ENCODE measurements at regions not wholly inside any gene's neighbourhood (a gene's known extent, or its start where the extent isn't known, plus 50 kb on each side); places are given as distances from the start of the nearest gene placed in this dataset.
"Not testable (repeated sequence)": the region's sequence is repeated elsewhere in the genome, so short reads cannot be mapped to it uniquely, and the experiment has no call there.

GRCh38 chr6:82419132-82419581, 55.5 kb downstream of the TPBG start:
- Mint-ChIP-seq H3K36me3 (ENCODE audit: low read depth) (no peaks in the 10 kb centered on the region), H3K4me1 (ENCODE audit: low read depth) (no peaks in the 10 kb centered on the region), H3K4me3 (no peak overlapping the region), H3K27ac (no peak overlapping the region), H3K27me3 (ENCODE audit: low read depth) (no peaks in the 10 kb centered on the region), H3K9me3 (no peaks in the 10 kb centered on the region)
- DNase-seq (ENCODE audit: low spot score): no peak

GRCh38 chr6:82419859-82420258, 56.2 kb downstream of the TPBG start:
- no peak for DNase-seq (ENCODE audit: low spot score)
- no peak overlapping the region for H3K4me3 Mint-ChIP-seq
- no peaks in the 10 kb centered on the region for H3K9me3 Mint-ChIP-seq
- H3K36me3 Mint-ChIP-seq (ENCODE audit: low read depth): no peaks in the 10 kb centered on the region
- no peak overlapping the region for H3K27ac Mint-ChIP-seq
- H3K4me1 Mint-ChIP-seq (ENCODE audit: low read depth): no peaks in the 10 kb centered on the region
- H3K27me3 Mint-ChIP-seq (ENCODE audit: low read depth): no peaks in the 10 kb centered on the region

- no peaks in the 10 kb centered on the region for H3K36me3 Mint-ChIP-seq (ENCODE audit: low read depth)
- H3K27me3 Mint-ChIP-seq (ENCODE audit: low read depth): no peaks in the 10 kb centered on the region
- no peak overlapping the region for H3K27ac Mint-ChIP-seq
- no peak overlapping the region for H3K4me3 Mint-ChIP-seq
- no peaks in the 10 kb centered on the region for H3K4me1 Mint-ChIP-seq (ENCODE audit: low read depth)
- no peak for DNase-seq (ENCODE audit: low spot score)
- H3K9me3 Mint-ChIP-seq: no peaks in the 10 kb centered on the region
Measured at GRCh38 chr6:82430611-82431010, 67.0 kb downstream of the TPBG start.

GRCh38 chr6:82436740-82437139, 73.1 kb downstream of the TPBG start:
- no peak overlapping the region for H3K27ac Mint-ChIP-seq
- no peaks in the 10 kb centered on the region for H3K4me1 Mint-ChIP-seq (ENCODE audit: low read depth)
- H3K27me3 Mint-ChIP-seq (ENCODE audit: low read depth): no peaks in the 10 kb centered on the region
- no peak overlapping the region for H3K4me3 Mint-ChIP-seq
- H3K9me3 Mint-ChIP-seq: no peaks in the 10 kb centered on the region
- no peak for DNase-seq (ENCODE audit: low spot score)
- no peaks in the 10 kb centered on the region for H3K36me3 Mint-ChIP-seq (ENCODE audit: low read depth)

GRCh38 chr6:82437701-82438100, 74.1 kb downstream of the TPBG start:
- no peaks in the 10 kb centered on the region for H3K36me3 Mint-ChIP-seq (ENCODE audit: low read depth)
- DNase-seq (ENCODE audit: low spot score): no peak
- no peak overlapping the region for H3K4me3 Mint-ChIP-seq

GRCh38 chr6:82441047-82441855, 77.6 kb downstream of the TPBG start:
- DNase-seq (ENCODE audit: low spot score): no peak
- no peaks in the 10 kb centered on the region for H3K36me3 Mint-ChIP-seq (ENCODE audit: low read depth)

More at GRCh38 chr6:82437701-82438100, 74.1 kb downstream of the TPBG start:
- Mint-ChIP-seq H3K27ac (no peak overlapping the region), H3K27me3 (ENCODE audit: low read depth) (no peaks in the 10 kb centered on the region), H3K9me3 (no peaks in the 10 kb centered on the region), H3K4me1 (ENCODE audit: low read depth) (no peaks in the 10 kb centered on the region)

GRCh38 chr6:82442061-82442719, 78.6 kb downstream of the TPBG start:
- H3K9me3 Mint-ChIP-seq: no peaks in the 10 kb centered on the region
- no peak overlapping the region for H3K4me3 Mint-ChIP-seq
- DNase-seq (ENCODE audit: low spot score): no peak
- no peak overlapping the region for H3K27ac Mint-ChIP-seq
- no peaks in the 10 kb centered on the region for H3K4me1 Mint-ChIP-seq (ENCODE audit: low read depth)
- no peaks in the 10 kb centered on the region for H3K27me3 Mint-ChIP-seq (ENCODE audit: low read depth)
- H3K36me3 Mint-ChIP-seq (ENCODE audit: low read depth): no peaks in the 10 kb centered on the region

More at GRCh38 chr6:82441047-82441855, 77.6 kb downstream of the TPBG start:
- Mint-ChIP-seq H3K4me3 (no peak overlapping the region), H3K27me3 (ENCODE audit: low read depth) (no peaks in the 10 kb centered on the region), H3K4me1 (ENCODE audit: low read depth) (no peaks in the 10 kb centered on the region), H3K27ac (no peak overlapping the region), H3K9me3 (no peaks in the 10 kb centered on the region)

- Mint-ChIP-seq H3K9me3 (peaks cover 17% of the 10 kb centered on the region), H3K36me3 (ENCODE audit: low read depth) (no peaks in the 10 kb centered on the region)
- no peak for DNase-seq (ENCODE audit: low spot score)
Measured at GRCh38 chr6:82458147-82458546, 94.5 kb downstream of the TPBG start.

GRCh38 chr6:82458705-82459104, 95.1 kb downstream of the TPBG start:
- H3K27ac Mint-ChIP-seq: no peak overlapping the region
- no peak overlapping the region for H3K4me3 Mint-ChIP-seq
- peaks cover 17% of the 10 kb centered on the region for H3K9me3 Mint-ChIP-seq
- H3K4me1 Mint-ChIP-seq (ENCODE audit: low read depth): no peaks in the 10 kb centered on the region
- H3K36me3 Mint-ChIP-seq (ENCODE audit: low read depth): no peaks in the 10 kb centered on the region
- H3K27me3 Mint-ChIP-seq (ENCODE audit: low read depth): no peaks in the 10 kb centered on the region
- DNase-seq (ENCODE audit: low spot score): no peak

More at GRCh38 chr6:82458147-82458546, 94.5 kb downstream of the TPBG start:
- H3K27me3 Mint-ChIP-seq (ENCODE audit: low read depth): no peaks in the 10 kb centered on the region
- no peaks in the 10 kb centered on the region for H3K4me1 Mint-ChIP-seq (ENCODE audit: low read depth)
- H3K4me3 Mint-ChIP-seq: no peak overlapping the region
- H3K27ac Mint-ChIP-seq: no peak overlapping the region

- peaks cover 6% of the 10 kb centered on the region for H3K9me3 Mint-ChIP-seq
Measured at GRCh38 chr6:82461536-82461935, 97.9 kb downstream of the TPBG start.

GRCh38 chr6:82467338-82467737, 103.7 kb downstream of the TPBG start:
- no peaks in the 10 kb centered on the region for H3K36me3 Mint-ChIP-seq (ENCODE audit: low read depth)
- H3K4me1 Mint-ChIP-seq (ENCODE audit: low read depth): no peaks in the 10 kb centered on the region
- no peak overlapping the region for H3K4me3 Mint-ChIP-seq
- peaks cover 29% of the 10 kb centered on the region for H3K9me3 Mint-ChIP-seq
- H3K27ac Mint-ChIP-seq: no peak overlapping the region
- DNase-seq (ENCODE audit: low spot score): no peak
- H3K27me3 Mint-ChIP-seq (ENCODE audit: low read depth): no peaks in the 10 kb centered on the region

More at GRCh38 chr6:82461536-82461935, 97.9 kb downstream of the TPBG start:
- Mint-ChIP-seq H3K36me3 (ENCODE audit: low read depth) (no peaks in the 10 kb centered on the region), H3K27me3 (ENCODE audit: low read depth) (no peaks in the 10 kb centered on the region), H3K27ac (no peak overlapping the region), H3K4me1 (ENCODE audit: low read depth) (no peaks in the 10 kb centered on the region), H3K4me3 (no peak overlapping the region)
- DNase-seq (ENCODE audit: low spot score): no peak

GRCh38 chr6:82470123-82470522, 106.5 kb downstream of the TPBG start:
- not testable (repeated sequence) for H3K27ac Mint-ChIP-seq, H3K4me3 Mint-ChIP-seq

GRCh38 chr6:82475106-82475505, 111.5 kb downstream of the TPBG start:
- DNase-seq (ENCODE audit: low spot score); H3K36me3 Mint-ChIP-seq (ENCODE audit: low read depth); H3K27ac Mint-ChIP-seq; H3K27me3 Mint-ChIP-seq (ENCODE audit: low read depth); H3K4me1 Mint-ChIP-seq (ENCODE audit: low read depth); H3K4me3 Mint-ChIP-seq: not testable (repeated sequence)
- peaks cover 13% of the 10 kb centered on the region for H3K9me3 Mint-ChIP-seq

More at GRCh38 chr6:82470123-82470522, 106.5 kb downstream of the TPBG start:
- H3K27me3 Mint-ChIP-seq (ENCODE audit: low read depth); H3K4me1 Mint-ChIP-seq (ENCODE audit: low read depth); H3K36me3 Mint-ChIP-seq (ENCODE audit: low read depth); DNase-seq (ENCODE audit: low spot score): not testable (repeated sequence)
- peaks cover 31% of the 10 kb centered on the region for H3K9me3 Mint-ChIP-seq

GRCh38 chr6:82484001-82484400, 120.4 kb downstream of the TPBG start:
- Mint-ChIP-seq H3K27ac (no peak overlapping the region), H3K4me1 (ENCODE audit: low read depth) (no peaks in the 10 kb centered on the region), H3K4me3 (no peak overlapping the region), H3K9me3 (peaks cover 7% of the 10 kb centered on the region), H3K27me3 (ENCODE audit: low read depth) (no peaks in the 10 kb centered on the region), H3K36me3 (ENCODE audit: low read depth) (no peaks in the 10 kb centered on the region)
- no peak for DNase-seq (ENCODE audit: low spot score)
